ENCODE measurements at regions not wholly inside any gene's neighbourhood (a gene's known extent, or its start where the extent isn't known, plus 50 kb on each side); places are given as distances from the start of the nearest gene placed in this dataset.

- no peak for TF ChIP-seq CTCF (IDR thresholded peaks at IDR 0.05; ENCODE audit: unreplicated experiment)
- H3K36me3 Mint-ChIP-seq (ENCODE audit: insufficient read depth, unreplicated experiment) = no peaks in the 10 kb centered on the region
- H3K27me3 Mint-ChIP-seq (ENCODE audit: insufficient read depth, unreplicated experiment) = no peaks in the 10 kb centered on the region
- H3K4me3 Mint-ChIP-seq (ENCODE audit: unreplicated experiment) = no peak overlapping the region
- H3K9me3 Mint-ChIP-seq (ENCODE audit: unreplicated experiment) = no peaks in the 10 kb centered on the region
- intact Hi-C loops (cut with micrococcal nuclease) = no loop called here
- BruUV-seq (replicated peaks) = no TSS peak
- H3K27ac Mint-ChIP-seq (ENCODE audit: low read depth, unreplicated experiment) = no peak overlapping the region
- CTCF ChIA-PET = no interaction called here
- DNase-seq (ENCODE audit: unreplicated experiment) = peak; percentile 35
- POLR2A ChIA-PET = interaction anchor here (0.6 to 1.1 kb wide), 2 partner anchors 9 to 527 kb away, joined by 3 to 4 read pairs; no protein-coding TSS in a partner anchor
- H3K4me1 Mint-ChIP-seq (ENCODE audit: insufficient read depth, unreplicated experiment) = peaks cover 12% of the 10 kb centered on the region
Measured at GRCh38 chr14:38138473-38139138, 69.1 kb upstream of the SSTR1 start.

- no peak for DNase-seq (ENCODE audit: unreplicated experiment)
- H3K4me3 Mint-ChIP-seq (ENCODE audit: unreplicated experiment) = no peak overlapping the region
- H3K27me3 Mint-ChIP-seq (ENCODE audit: insufficient read depth, unreplicated experiment) = no peaks in the 10 kb centered on the region
- ChIA-PET POLR2A (no interaction called here), CTCF (interaction anchor here (0.5 to 0.7 kb wide), 3 partner anchors 79 to 564 kb away, joined by 3 read pairs; no protein-coding TSS in a partner anchor)
- no peaks in the 10 kb centered on the region for H3K36me3 Mint-ChIP-seq (ENCODE audit: insufficient read depth, unreplicated experiment)
- no peak for TF ChIP-seq CTCF (IDR thresholded peaks at IDR 0.05; ENCODE audit: unreplicated experiment)
- H3K9me3 Mint-ChIP-seq (ENCODE audit: unreplicated experiment) = no peaks in the 10 kb centered on the region
- H3K27ac Mint-ChIP-seq (ENCODE audit: low read depth, unreplicated experiment) = no peak overlapping the region
- no TSS peak for BruUV-seq (replicated peaks)
- intact Hi-C loops (cut with micrococcal nuclease) = no loop called here
- H3K4me1 Mint-ChIP-seq (ENCODE audit: insufficient read depth, unreplicated experiment) = peaks cover 24% of the 10 kb centered on the region
Measured at GRCh38 chr14:38139926-38140325, 67.8 kb upstream of the SSTR1 start.

- Mint-ChIP-seq H3K9me3 (ENCODE audit: unreplicated experiment) (no peaks in the 10 kb centered on the region), H3K27ac (ENCODE audit: low read depth, unreplicated experiment) (peak overlapping the region; percentile 61), H3K27me3 (ENCODE audit: insufficient read depth, unreplicated experiment) (no peaks in the 10 kb centered on the region), H3K4me3 (ENCODE audit: unreplicated experiment) (peak overlapping the region; percentile 9), H3K4me1 (ENCODE audit: insufficient read depth, unreplicated experiment) (peaks cover 29% of the 10 kb centered on the region), H3K36me3 (ENCODE audit: insufficient read depth, unreplicated experiment) (no peaks in the 10 kb centered on the region)
- TF ChIP-seq CTCF (IDR thresholded peaks at IDR 0.05; ENCODE audit: unreplicated experiment) = no peak
- ChIA-PET CTCF (interaction anchor here (0.6 kb wide), 1 partner anchor 127 kb away, joined by 3 read pairs; no protein-coding TSS in a partner anchor), POLR2A (interaction anchor here (0.6 to 1.6 kb wide), 5 partner anchors 14 to 54 kb away, joined by 3 to 4 read pairs (median 3); no protein-coding TSS in a partner anchor)
- BruUV-seq (replicated peaks) = TSS peak; percentile 73
- DNase-seq (ENCODE audit: unreplicated experiment) = no peak
- intact Hi-C loops (cut with micrococcal nuclease) = no loop called here
Measured at GRCh38 chr14:38143170-38143569, 64.5 kb upstream of the SSTR1 start.

GRCh38 chr14:38143659-38144505, 63.8 kb upstream of the SSTR1 start:
- no peak for TF ChIP-seq CTCF (IDR thresholded peaks at IDR 0.05; ENCODE audit: unreplicated experiment)
- POLR2A ChIA-PET = interaction anchor here (0.6 to 1.6 kb wide), 5 partner anchors 14 to 622 kb away, joined by 3 to 4 read pairs (median 3); no protein-coding TSS in a partner anchor
- Mint-ChIP-seq H3K4me3 (ENCODE audit: unreplicated experiment) (peak overlapping the region; percentile 9), H3K27ac (ENCODE audit: low read depth, unreplicated experiment) (peak overlapping the region; percentile 61), H3K27me3 (ENCODE audit: insufficient read depth, unreplicated experiment) (no peaks in the 10 kb centered on the region), H3K4me1 (ENCODE audit: insufficient read depth, unreplicated experiment) (peaks cover 26% of the 10 kb centered on the region), H3K9me3 (ENCODE audit: unreplicated experiment) (no peaks in the 10 kb centered on the region), H3K36me3 (ENCODE audit: insufficient read depth, unreplicated experiment) (no peaks in the 10 kb centered on the region)
- CTCF ChIA-PET = interaction anchor here (0.6 to 1.6 kb wide), 4 partner anchors 16 to 158 kb away, joined by 3 to 13 read pairs (median 4); no protein-coding TSS in a partner anchor
- TSS peak; percentile 85 for BruUV-seq (replicated peaks)
- intact Hi-C loops (cut with micrococcal nuclease) = no loop called here
- DNase-seq (ENCODE audit: unreplicated experiment) = peak; percentile 62
